IPS-18a (cell line): ENCODE measurements at regions not wholly inside any gene's neighbourhood (a gene's known extent, or its start where the extent isn't known, plus 50 kb on each side); places are given as distances from the start of the nearest gene placed in this dataset.
"Not testable (repeated sequence)": the region's sequence is repeated elsewhere in the genome, so short reads cannot be mapped to it uniquely, and the experiment has no call there.

ENCODE experiments used
- H3K27ac ChIP-seq: one replicate; pipeline ENCODE4 v1.5.1; 2013; ENCODE audit warnings: low read length
- H3K27me3 ChIP-seq: one replicate; pipeline ENCODE4 v1.6.1; 2013; ENCODE audit warnings: mild to moderate bottlenecking, low read length; ENCODE audit not compliant: control insufficient read depth, insufficient read depth
- H3K36me3 ChIP-seq: one replicate; pipeline ENCODE4 v1.6.1; 2013; ENCODE audit warnings: low read depth, low read length; ENCODE audit not compliant: control insufficient read depth
- H3K4me1 ChIP-seq: one replicate; pipeline ENCODE4 v1.6.1; 2013; ENCODE audit warnings: low read depth, low read length; ENCODE audit not compliant: control insufficient read depth
- H3K4me3 ChIP-seq: one replicate; pipeline ENCODE4 v1.5.1; 2013; ENCODE audit warnings: low read length
- H3K9ac ChIP-seq: one replicate; pipeline ENCODE4 v1.6.1; 2013; ENCODE audit warnings: mild to moderate bottlenecking, low read length, moderate library complexity
- H3K9me3 ChIP-seq: one replicate; pipeline ENCODE4 v1.6.1; 2013; ENCODE audit warnings: low read depth, low read length; ENCODE audit not compliant: control insufficient read depth

DNA sequence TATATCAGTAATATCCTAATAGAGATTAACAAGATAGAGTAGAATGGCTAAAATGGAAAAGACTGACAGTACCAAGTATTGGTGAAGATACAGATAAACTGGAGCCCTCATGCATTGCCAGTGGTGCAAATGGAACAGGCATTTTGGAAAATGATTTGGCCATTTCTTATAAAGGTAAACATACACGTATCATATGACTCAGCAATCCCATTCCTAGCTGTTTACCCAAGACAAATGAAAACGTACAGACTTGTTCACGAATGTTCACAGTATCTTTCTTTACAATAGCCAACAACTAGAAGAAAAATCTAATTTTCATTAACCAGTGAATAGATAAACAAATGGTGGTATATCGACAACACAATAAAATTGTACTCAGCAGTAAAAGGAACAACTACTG is 86.4 kb downstream of the FOXD4L6 start:
- H3K4me1 ChIP-seq, H3K9ac ChIP-seq, H3K27ac ChIP-seq, H3K36me3 ChIP-seq, H3K4me3 ChIP-seq, H3K9me3 ChIP-seq: not testable (repeated sequence)
- H3K27me3 ChIP-seq, result peaks cover 20% of the 10 kb centered on the region

DNA sequence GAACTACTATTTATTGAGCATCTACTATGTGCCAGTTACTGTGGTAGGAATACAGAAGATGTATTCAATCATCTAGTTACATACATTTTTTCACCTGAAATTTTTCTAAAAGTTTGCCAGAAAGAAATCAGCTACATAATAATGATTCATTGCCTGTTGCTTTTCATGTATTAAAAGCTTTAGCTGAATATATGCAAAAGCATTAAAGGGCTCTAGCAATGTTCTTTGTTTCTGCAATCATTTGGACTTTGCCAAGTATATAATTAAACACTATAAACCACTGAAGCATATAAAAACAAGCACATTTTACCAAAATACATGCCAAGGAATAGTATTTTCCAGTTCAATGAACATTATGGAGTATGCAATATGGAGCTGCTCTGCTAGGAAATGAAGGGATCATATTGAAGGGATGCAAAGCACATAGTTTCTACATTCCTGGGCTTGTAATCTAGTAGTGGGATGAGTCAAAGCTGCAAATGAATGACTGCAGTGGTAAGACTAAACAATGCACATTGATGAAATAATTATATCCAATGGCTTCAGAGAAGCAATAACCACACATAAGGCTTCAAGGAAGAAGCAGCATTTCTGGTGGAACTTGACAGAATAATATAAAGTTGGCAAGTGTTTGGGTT is 87.7 kb downstream of the FOXD4L6 start:
- H3K4me3 ChIP-seq, H3K4me1 ChIP-seq, H3K9me3 ChIP-seq, H3K27ac ChIP-seq, H3K36me3 ChIP-seq, H3K9ac ChIP-seq: not testable (repeated sequence)
- peaks cover 16% of the 10 kb centered on the region for H3K27me3 ChIP-seq

DNA sequence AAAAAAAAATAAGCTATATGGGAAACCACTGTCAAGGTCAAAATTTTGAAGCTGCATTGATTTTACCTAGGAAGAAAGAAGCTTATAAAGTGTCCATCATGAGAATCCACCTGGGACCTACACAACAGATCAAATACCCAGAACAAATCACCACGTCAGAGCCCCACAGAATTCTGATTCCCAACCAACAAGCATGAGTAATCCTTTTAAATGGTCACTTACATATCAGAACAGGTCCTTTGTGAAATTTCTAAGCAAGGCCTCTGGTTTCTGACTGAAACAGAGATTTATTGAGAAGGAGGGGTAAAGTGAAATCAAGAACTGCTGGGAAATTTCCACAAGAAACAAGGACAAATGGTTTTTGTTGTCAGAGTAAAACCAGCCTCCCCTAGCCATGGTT is 93.2 kb downstream of the FOXD4L6 start:
- not testable (repeated sequence) for H3K4me1 ChIP-seq, H3K9me3 ChIP-seq, H3K4me3 ChIP-seq, H3K27me3 ChIP-seq, H3K9ac ChIP-seq, H3K36me3 ChIP-seq, H3K27ac ChIP-seq

DNA sequence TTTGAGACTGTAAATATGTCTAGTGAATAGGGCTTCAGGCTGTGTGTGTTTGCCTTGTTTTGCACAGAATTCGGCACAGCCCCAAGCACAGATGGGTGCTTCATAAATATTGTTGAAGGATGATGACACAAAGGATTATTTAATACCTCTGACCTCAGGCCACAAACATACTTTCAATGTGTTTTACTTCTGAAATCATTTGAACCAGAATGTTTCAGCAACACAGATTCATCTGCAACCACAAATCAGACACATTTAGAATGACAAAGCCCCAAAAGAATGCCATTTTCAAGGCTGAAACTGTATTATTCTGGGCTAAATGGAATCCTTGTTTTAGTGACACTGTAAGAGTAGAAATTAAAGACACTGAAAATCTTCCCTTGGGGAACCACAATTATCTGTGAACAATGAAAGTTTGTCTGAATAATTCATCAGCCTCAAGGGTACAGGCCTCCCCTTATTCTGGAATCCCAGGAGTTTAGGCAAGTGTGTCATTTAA is 93.7 kb downstream of the FOXD4L6 start:
- not testable (repeated sequence) for H3K36me3 ChIP-seq, H3K27ac ChIP-seq

DNA sequence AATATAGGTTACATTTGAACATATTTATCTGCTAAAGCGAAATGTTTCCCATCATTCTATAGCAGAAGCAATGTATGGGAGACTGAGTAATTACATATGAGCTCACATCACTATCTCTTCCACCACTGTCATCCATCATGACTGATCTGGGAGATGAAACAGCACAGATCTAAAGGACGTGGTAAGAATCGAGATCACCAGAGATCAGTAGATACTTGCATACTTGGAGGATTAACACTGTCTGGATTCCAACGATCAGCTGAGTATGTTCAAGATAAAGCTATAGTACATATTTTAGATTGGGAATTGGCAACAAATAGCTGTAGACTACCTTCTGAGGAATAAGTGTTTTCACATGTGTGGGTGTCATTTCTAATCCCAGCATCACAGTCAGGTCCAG is 94.6 kb downstream of the FOXD4L6 start:
- H3K27me3 ChIP-seq, H3K4me1 ChIP-seq, H3K9ac ChIP-seq, H3K9me3 ChIP-seq, H3K27ac ChIP-seq, H3K36me3 ChIP-seq, H3K4me3 ChIP-seq: not testable (repeated sequence)

More for the DNA sequence above, 93.7 kb downstream of the FOXD4L6 start:
- H3K9ac ChIP-seq, H3K9me3 ChIP-seq, H3K4me3 ChIP-seq, H3K4me1 ChIP-seq, H3K27me3 ChIP-seq: not testable (repeated sequence)

DNA sequence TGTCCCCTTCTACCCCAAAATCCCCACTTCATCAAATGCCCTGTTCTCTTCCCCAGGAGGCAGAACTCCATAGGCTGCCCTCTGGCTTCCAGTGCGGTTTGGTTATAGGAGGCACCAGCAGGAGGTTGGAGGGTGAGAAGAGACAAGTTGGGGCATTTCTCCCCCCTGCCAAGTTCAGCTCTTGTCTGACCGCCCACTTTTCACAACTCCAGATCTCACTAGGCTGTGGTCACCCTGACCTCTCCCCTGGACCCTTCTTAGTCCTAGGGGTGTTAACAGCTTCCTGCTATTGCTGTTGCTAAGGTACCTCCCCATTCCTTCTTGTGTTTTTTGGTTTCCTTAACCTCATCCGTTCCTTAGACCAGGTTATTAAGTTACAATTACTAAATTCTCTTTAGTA is 95.1 kb downstream of the FOXD4L6 start:
- H3K9ac ChIP-seq, H3K4me1 ChIP-seq, H3K27me3 ChIP-seq, H3K4me3 ChIP-seq, H3K27ac ChIP-seq, H3K9me3 ChIP-seq, H3K36me3 ChIP-seq: not testable (repeated sequence)

DNA sequence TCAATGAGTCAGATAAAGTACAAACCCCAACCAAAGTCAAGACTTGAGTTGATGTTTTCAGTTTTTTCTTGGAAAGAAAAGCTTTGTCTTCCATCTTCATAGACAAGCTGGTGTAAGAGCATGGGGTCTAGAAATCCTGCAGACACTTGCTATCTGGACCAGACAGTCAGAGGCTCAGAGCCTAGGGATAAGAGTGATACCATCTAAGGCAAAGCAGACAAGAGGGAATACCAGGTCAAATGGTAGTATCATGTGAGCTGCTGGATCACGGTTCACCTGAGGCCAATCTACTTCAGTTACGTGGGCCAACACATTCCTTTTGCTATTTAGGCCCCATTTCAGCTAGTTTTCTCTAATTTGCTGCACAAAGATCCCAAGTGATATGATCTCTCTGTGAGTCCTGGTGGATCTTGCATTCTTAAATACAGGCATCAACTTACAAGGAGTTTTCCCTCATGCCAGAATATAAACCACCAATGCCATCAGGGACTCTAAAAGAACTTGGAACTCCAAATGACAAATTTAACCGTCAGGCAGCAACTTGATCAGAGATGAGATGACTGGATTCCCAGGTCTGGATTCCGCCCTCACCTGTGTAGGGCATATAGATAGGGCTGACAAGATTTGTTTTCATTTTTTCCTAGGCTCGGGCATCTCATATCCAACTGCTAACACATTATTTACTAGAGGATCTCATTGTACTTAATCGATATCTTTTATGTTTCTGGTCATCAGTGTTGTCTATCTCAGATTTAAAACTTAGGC is 101.4 kb downstream of the FOXD4L6 start:
- H3K9ac ChIP-seq, H3K9me3 ChIP-seq, H3K36me3 ChIP-seq, H3K4me3 ChIP-seq, H3K27ac ChIP-seq, H3K27me3 ChIP-seq, H3K4me1 ChIP-seq: not testable (repeated sequence)

DNA sequence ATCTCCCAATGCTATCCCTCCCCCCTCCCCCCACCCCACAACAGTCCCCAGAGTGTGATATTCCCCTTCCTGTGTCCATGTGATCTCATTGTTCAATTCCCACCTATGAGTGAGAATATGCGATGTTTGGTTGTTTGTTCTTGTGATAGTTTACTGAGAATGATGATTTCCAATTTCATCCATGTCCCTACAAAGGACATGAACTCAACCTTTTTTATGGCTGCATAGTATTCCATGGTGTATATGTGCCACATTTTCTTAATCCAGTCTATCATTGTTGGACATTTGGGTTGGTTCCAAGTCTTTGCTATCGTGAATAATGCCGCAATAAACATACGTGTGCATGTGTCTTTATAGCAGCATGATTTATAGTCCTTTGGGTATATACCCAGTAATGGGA is 106.1 kb downstream of the FOXD4L6 start:
- not testable (repeated sequence) for H3K4me3 ChIP-seq, H3K27me3 ChIP-seq, H3K9me3 ChIP-seq, H3K4me1 ChIP-seq, H3K9ac ChIP-seq, H3K27ac ChIP-seq, H3K36me3 ChIP-seq

DNA sequence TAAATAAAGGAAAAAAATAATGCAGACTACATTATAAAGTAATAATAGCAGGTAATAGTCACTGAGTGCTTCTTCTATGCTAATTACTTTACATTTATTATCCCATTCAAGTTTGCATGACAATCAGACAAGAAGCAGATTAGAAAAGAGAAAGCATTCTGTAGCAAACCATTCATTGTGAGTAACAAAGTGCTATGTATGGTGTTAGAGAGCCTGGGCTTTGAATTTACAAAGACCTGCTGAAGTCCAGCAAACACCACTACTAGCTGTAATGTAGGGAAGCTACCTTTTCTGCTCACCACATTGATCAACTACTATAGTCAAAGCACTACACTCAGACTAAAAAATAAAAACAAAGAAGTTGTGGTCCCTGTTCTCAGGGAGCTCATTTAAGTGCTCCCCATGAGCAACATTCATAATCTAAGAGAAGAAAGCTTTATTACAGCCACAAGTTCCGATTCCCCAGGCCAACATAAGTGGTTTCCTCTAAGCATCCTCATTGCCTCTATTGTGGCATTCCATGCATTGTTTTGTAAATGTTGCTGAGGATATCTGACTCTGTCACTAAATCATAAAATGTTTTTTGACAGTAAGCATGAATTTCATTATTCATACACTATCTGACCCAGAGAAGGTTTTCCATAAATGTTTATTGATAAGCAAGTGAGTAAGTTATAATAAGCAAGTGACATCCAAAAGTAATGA is 108.5 kb downstream of the FOXD4L6 start:
- not testable (repeated sequence) for H3K4me3 ChIP-seq, H3K9me3 ChIP-seq, H3K36me3 ChIP-seq, H3K4me1 ChIP-seq, H3K9ac ChIP-seq, H3K27me3 ChIP-seq, H3K27ac ChIP-seq

DNA sequence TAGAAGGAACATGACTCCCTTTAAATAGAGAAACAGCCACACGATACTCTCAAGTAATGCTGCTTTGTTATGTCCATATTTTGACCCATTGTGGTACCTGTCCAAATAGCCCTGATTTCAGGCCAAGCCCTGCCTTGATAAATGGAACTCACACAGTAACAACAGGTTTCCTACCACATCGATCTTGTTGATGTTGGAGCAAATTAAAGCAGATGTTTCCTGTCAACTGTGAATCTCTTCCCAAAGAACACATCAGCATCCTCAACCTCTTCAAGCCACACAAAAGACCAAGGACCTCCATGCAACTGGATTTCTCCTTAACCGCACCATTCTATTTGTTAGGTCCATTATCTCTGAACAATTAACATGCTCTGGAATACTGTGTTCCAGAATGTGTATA is 109.5 kb downstream of the FOXD4L6 start:
- not testable (repeated sequence) for H3K9ac ChIP-seq, H3K36me3 ChIP-seq, H3K27ac ChIP-seq, H3K27me3 ChIP-seq, H3K9me3 ChIP-seq, H3K4me3 ChIP-seq, H3K4me1 ChIP-seq

DNA sequence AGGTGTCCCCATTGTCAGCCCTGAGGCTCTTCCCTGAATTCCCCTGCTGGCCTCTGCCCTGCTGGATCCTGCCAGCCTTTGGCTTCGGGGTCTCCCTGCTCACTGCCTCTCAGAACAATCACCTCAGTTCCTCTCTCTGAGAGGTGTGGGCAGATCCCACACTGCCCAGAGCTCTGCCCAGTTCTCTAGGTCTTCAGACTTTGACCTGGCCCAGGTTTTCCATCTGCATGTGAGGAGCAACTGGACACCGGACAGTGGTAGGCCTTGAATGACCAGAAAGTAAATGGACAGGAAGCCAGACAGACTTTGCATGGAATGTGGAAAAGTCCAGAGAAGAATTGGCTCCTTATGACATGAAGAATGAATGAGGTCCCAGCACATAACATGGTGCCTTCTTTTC is 111.8 kb downstream of the FOXD4L6 start:
- H3K9ac ChIP-seq, H3K27me3 ChIP-seq, H3K36me3 ChIP-seq, H3K4me3 ChIP-seq, H3K4me1 ChIP-seq, H3K9me3 ChIP-seq, H3K27ac ChIP-seq: not testable (repeated sequence)
